ENCODE measurements at regions not wholly inside any gene's neighbourhood (a gene's known extent, or its start where the extent isn't known, plus 50 kb on each side); places are given as distances from the start of the nearest gene placed in this dataset.

- no peak for DNase-seq
Measured at GRCh38 chr2:160921386-160921964, 238.8 kb upstream of the TANK start.

- no peak for DNase-seq
Measured at GRCh38 chr2:160924936-160925353, 235.3 kb upstream of the TANK start.

- DNase-seq, result no peak
Measured at GRCh38 chr2:160925956-160926355, 234.3 kb upstream of the TANK start.

- DNase-seq, result no peak
Measured at GRCh38 chr2:160927324-160927723, 232.9 kb upstream of the TANK start.

- DNase-seq, result no peak
Measured at GRCh38 chr2:160928854-160929301, 231.3 kb upstream of the TANK start.

GRCh38 chr2:160931531-160931930, 228.7 kb upstream of the TANK start:
- DNase-seq, result no peak

- no peak for DNase-seq
Measured at GRCh38 chr2:160932960-160933359, 227.3 kb upstream of the TANK start.

GRCh38 chr2:160934263-160934662, 226.0 kb upstream of the TANK start:
- DNase-seq, result no peak

GRCh38 chr2:160934991-160935390, 225.2 kb upstream of the TANK start:
- DNase-seq, result no peak

GRCh38 chr2:160936044-160936806, 224.0 kb upstream of the TANK start:
- no peak for DNase-seq

GRCh38 chr2:160940271-160940670, 220.0 kb upstream of the TANK start:
- DNase-seq, result no peak

- DNase-seq, result no peak
Measured at GRCh38 chr2:160940699-160941098, 219.5 kb upstream of the TANK start.

GRCh38 chr2:160941290-160941846, 218.9 kb upstream of the TANK start:
- no peak for DNase-seq

GRCh38 chr2:160942476-160943142, 217.6 kb upstream of the TANK start:
- DNase-seq, result no peak

- no peak for DNase-seq
Measured at GRCh38 chr2:160943414-160943813, 216.8 kb upstream of the TANK start.

- DNase-seq, result no peak
Measured at GRCh38 chr2:160952464-160953254, 207.6 kb upstream of the TANK start.

GRCh38 chr2:160955578-160955977, 204.7 kb upstream of the TANK start:
- no peak for DNase-seq

- no peak for DNase-seq
Measured at GRCh38 chr2:160956243-160956802, 203.9 kb upstream of the TANK start.

- DNase-seq, result no peak
Measured at GRCh38 chr2:160963957-160964356, 196.3 kb upstream of the TANK start.

GRCh38 chr2:160967523-160967922, 192.7 kb upstream of the TANK start:
- no peak for DNase-seq

- no peak for DNase-seq
Measured at GRCh38 chr2:160968183-160968582, 192.0 kb upstream of the TANK start.
